HS-5 (cell line): ENCODE measurements at regions not wholly inside any gene's neighbourhood (a gene's known extent, or its start where the extent isn't known, plus 50 kb on each side); places are given as distances from the start of the nearest gene placed in this dataset.

Experiments
- DNase-seq: peaks from one replicate; pipeline ENCODE4 v3.0.0-alpha.2; 2012; ENCODE audit warnings: low read depth

- no peak for DNase-seq
Measured at GRCh38 chr1:239263801-239264200, 122.6 kb upstream of the CHRM3 start.

GRCh38 chr1:239262538-239262937 lies 123.8 kb upstream of the CHRM3 start:
- no peak for DNase-seq

DNA sequence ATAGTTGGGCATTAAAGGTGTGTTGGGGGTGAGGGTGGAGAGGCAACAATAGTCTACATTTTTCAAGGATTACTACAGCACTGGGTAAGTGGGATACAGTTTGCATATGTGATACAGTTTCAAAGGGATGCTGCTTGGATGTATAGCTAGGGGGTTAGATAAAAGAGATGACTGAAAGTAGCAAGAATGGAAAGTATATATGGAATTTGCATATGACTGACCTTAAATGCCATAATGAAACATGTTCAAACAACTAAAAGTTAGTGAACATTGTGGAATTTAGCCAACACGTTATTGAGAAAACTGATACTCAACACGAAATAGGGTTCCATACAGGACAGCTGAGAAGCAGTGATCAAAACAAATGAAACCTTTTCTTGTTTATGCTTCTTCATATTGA lies 124.8 kb upstream of the CHRM3 start:
- DNase-seq = no peak

DNA sequence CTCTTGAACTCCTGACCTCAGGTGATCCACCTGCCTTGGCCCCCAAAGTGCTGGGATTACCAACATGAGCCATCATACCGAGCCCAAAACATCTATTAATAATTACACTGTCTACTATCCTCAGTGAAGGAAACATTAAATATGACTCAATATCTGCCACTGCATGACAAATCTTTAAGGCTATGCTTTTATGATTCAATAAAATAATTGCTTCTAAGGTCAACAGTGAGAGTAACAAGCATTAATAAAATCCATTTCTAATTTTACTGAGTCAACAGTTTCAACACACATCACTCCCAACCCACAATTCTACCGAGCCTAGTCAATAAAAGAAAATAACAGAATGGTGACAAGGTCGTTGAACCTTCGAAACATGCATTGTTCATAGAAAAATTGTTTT lies 125.5 kb upstream of the CHRM3 start:
- DNase-seq = no peak

DNA sequence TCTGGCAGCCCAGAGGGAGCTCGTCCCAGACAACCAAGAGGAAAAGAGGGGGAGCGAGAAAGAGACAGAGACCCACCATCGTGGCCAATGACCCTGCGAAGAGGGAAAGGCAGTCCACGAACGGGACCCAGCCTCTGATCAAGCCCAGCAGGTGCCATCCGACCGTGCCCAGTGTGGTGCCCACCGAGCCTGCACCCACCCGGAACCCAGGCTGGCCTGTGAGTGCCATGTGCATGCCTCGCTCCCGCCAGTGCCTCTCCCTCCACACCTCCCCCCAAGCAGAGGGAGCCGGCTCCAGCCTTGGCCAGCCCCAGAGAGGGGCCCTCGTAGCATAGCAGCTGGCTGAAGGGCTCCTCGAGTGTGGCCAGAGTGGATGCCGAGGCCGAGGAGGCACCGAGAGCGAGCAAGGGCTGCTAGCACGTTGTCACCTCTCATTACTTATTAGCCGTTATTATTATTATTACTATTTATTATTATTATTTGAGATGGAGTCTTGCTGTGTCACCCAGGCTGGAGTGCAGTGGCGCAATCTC lies 130.7 kb upstream of the CHRM3 start:
- no peak for DNase-seq

- DNase-seq = no peak
Measured at GRCh38 chr1:239254999-239255398, 131.4 kb upstream of the CHRM3 start.

- DNase-seq = no peak
Measured at GRCh38 chr1:239253032-239253431, 133.3 kb upstream of the CHRM3 start.

DNA sequence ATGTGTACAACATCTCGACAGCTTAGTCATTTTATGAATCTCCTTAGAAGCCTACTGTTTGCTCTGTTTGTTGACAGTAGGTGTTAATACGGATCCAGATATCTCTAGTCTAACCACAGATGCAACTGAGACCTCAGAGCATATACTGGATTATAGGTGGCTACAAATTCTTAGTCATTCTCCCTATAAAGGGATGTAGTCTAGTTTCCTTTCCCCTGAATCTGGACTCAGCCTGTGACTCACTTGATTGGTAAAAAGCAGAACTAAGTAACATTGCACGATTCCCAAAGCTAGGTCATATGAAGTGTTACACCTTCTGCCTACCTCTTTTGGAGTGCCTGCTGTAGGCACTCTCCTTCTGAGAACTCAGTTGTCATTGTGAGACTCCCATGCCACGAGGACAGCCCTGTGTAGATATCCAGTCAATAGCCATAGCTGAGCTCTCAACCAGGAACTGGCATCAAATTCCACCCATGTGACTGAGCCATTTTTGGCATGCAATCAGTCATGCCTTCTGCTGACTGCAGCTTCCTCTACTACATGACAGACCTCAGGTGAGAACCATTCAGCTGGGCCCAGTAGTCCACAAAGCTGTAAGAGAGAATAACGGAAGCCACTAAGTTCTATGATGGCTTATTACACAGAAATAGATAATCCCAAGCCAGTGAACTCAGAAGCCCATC lies 135.9 kb upstream of the CHRM3 start:
- no peak for DNase-seq

GRCh38 chr1:239247285-239247684 lies 139.1 kb upstream of the CHRM3 start:
- DNase-seq = peak; percentile 60

DNA sequence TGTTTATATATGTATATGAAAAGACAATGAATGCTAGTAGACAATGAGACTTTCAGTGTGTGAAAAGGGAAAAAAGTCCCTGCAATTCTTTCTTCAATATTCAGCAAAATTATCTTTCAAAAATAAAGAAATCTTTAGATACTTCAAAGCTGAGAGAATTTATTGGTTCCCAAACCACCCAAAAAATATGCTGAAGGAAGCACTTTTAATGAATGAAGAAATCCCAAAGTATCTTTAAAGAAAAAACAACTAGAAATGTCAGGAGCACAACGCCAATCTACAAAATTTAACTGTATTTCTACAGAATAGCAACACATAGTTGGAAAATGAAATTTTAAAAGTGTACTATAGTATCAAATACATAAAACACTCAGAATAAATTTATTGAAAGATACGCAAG lies 142.3 kb upstream of the CHRM3 start:
- DNase-seq = no peak

DNA sequence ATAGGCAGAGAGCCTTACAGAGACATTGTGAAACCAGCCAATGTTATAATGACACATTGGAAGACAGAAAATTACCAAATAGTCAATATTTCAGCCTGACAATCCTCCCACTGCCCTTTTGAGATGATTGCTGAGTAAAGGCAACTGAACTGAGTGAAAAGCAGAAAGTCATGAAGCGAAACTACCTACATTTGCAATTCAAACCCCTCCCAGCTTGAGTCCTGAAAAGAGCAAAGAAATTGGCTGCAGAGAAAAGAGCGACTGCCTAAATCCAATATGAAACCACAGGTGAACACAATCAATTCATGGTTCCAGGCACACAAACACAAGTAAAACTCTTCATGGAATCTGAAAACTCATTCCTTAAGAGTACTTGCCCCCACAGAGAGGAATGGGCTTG lies 143.4 kb upstream of the CHRM3 start:
- DNase-seq = no peak

DNA sequence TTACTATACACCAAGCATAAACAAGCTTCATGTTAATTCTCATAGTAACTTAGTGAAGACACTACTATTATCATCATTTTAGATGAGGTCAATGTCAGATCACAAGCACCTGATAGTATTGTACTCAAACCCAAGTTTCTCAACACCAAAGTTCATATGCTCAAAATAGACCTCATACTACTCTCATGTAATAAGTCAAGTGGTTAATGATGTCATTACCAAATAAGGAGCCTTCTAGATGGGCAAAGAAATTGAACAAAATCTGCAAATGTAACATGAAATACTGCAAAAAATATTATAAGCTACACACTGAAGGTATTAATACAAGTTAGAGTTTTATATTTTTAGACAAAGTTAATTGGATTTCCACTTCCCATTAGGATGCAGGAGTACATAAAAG lies 144.0 kb upstream of the CHRM3 start:
- no peak for DNase-seq

DNA sequence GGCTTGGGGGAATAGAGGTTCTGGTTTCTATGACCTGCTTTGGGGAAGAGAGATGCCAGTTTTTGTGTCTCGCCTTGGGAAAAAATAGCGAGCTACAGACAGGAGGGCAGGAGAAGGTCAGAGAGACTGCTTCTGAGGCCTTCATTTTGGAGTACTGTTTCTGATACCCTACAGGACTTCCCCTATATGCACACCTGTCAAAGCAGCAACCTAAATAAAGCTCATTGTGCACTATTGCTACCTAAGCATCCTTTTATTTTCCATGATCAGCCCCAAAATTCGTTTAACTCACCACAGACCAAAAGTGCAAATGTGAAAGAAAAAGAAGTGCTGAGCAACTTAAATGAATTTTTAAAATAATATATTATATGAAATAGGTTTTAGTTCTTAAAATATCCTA lies 145.6 kb upstream of the CHRM3 start:
- DNase-seq = no peak

- no peak for DNase-seq
Measured at GRCh38 chr1:239239529-239239928, 146.8 kb upstream of the CHRM3 start.

DNA sequence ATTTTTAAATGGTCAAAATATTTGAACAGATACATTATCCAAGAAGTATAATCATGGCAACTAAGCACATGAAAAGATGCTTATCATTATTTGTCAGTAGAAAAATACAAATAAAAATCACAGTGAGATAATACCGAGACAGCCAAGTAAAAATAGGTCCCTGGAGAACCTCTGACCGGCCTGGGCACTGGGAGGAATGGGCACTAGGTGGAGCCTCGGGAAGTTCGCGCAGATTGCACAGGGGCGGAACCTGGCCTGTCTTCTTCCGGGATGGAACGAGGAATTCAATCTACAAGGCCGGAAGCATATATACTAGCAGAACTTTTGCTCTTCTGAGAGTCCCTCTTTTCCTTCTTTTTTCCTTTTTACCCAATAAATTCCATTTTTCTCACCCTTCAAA lies 148.5 kb upstream of the CHRM3 start:
- DNase-seq = no peak

GRCh38 chr1:239233626-239234025 lies 152.7 kb upstream of the CHRM3 start:
- no peak for DNase-seq

DNA sequence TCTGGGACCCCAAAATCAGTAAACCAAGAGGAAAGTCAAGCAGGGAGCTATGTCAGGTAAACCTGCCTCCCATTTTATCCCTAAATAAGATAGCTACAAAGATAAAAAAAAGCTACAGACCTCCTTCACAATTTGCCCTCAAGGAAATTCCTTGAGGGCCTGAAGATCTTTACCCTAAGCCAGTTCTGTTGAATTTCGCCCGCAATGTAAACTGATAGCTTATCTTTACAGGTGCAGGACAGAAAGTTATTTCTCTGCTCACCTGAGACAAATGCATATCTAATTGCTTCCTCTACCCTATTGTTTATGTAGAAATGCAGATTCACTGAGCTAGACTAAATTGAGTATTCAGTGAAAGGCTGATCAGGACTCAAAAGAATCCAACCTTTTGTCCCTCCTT lies 153.4 kb upstream of the CHRM3 start:
- DNase-seq = no peak

DNA sequence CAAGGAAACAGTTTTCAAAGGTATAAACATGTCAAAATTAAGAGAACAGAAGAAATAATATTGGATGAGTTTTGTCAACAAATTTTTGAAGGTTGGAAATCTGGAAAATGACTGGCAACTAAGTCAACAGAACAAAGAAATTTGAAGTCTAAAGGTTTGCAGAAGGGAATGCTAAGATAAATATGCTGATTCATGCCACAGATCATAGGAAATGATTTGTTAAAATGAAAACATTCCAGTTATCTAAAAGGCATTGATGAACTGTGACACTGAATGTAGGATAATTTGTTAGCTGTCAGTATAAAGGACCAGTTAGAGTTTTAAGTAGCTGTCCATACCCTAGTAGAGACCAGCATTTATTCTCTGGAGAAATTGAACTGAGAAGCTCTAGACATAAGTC lies 157.9 kb upstream of the CHRM3 start:
- DNase-seq = no peak

GRCh38 chr1:239225396-239225795 lies 161.0 kb upstream of the CHRM3 start:
- DNase-seq = no peak

DNA sequence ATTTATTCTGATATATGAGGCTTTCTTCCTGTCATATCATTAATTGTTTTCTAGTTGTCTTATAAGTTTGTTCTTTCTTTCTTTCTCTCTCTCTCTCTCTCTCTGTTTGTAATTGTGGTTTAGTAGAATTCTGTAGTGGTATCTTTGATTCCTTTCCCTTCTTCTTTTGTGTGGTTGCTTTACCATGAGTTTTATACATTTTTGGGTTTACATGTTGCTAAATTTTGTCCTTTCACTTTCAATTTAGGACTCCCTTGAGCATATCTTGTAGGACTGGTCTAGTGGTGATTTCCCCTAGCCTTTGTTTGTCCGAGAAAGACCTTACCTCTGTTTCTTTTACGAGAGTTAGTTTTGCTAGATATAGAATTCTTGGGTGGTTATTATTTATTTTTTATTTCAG lies 162.3 kb upstream of the CHRM3 start:
- no peak for DNase-seq

- DNase-seq = no peak
Measured at GRCh38 chr1:239222999-239223398, 163.4 kb upstream of the CHRM3 start.

DNA sequence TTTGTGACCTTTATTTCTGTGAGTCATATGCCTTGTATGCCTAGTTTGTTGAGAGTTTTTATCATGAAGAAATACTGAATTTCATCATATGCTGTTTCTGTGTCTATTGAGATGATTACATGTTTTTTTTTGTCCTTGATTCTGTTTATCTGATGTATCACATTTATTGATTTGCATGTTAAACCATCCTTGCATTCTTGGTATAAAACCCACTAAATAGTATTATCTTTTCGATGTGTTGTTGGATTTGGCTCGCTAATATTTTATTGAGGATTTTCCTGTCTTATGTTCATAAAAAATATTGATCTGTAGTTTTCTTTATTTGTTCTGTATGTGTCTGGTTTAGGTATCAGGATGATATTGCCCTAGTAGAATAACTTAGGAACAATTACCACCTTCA lies 164.7 kb upstream of the CHRM3 start:
- no peak for DNase-seq

- DNase-seq = no peak
Measured at GRCh38 chr1:239219679-239220078, 166.7 kb upstream of the CHRM3 start.

DNA sequence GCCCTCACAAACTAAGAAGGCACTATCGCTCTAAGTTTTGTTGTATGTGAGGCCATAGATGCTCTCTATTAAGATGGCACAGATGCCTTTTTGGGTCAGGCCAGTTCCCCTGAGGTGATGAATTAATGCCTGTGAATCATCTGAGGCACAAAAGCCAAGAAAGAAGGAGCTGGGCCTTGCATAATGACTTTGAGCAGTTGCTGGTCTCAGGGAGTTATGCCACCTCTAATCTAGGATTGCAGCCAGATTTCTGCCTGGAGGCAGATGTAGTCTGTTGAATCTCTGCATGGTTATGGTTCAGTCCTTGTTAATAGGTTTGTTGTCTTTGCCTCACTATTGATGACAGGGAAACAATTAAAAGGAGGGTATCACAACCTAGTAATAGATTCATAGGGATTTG lies 168.1 kb upstream of the CHRM3 start:
- DNase-seq = no peak
